Right renal cortex interstitium (tissue), 3 donors: ENCODE measurements at regions not wholly inside any gene's neighbourhood (a gene's known extent, or its start where the extent isn't known, plus 50 kb on each side); places are given as distances from the start of the nearest gene placed in this dataset.

Source experiments
- DNase-seq, 3 donors: peaks; one replicate each; pipeline ENCODE4 v3.0.0-alpha.2; 2013; ENCODE audit warnings: low read depth in 3 of 3, low spot score in 2 of 3

DNA sequence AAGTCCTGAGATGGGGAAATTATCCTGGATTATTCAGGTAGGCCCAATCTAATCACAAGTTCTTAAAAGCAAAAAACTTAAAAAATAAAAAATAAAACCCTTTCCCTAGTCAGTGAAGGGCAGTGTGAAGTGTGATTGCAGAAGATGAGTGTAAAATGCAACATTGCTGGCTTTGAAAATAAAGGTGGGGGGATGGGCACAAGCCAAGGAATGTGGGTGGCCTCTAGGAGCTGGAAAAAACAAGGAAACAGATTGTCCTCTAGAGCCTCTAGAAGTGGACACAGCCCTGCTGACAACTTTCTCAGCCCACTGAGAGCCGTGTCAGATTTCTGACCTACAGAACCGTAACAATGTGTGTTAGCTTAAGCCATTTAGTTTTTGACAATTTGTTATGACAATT is 184.3 kb upstream of the HNRNPA3 start:
- DNase-seq: no peak

DNA sequence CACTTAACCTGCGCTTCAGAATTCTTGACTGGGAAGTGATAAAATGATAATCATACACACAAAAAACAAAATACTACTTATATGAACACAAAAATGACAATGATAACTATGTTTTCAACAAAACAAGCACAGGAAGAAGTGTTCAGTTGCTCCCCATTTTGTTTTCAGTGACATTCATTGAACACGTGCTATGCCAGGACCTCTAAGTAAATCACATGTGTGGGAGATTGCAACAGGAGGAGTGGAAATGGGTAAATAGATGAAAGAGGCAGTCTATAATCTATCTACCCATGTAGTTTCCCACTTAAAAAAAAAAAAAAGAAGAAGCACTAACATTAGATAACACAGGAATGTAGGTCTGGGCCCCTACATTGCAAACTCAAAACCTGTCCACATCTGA is 183.5 kb upstream of the HNRNPA3 start:
- DNase-seq: no peak

DNA sequence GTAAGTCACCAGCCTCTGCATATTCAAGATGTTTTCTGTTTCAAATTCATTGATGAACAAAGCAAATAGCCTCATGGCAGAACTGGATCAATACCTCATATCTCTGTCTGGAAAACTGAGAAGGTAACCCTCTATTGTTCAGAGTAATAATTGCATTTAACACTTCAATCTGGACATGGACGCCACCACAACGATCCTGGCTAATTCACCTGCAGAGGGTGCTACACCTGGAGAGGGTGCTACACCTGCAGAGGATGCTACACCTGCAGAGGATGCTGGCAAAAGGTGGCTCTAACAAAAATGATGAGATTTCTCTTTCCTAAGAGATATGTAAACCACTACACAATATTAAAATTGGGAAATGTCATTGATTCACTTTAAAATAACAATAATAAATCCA is 183.1 kb upstream of the HNRNPA3 start:
- no peak for DNase-seq

DNA sequence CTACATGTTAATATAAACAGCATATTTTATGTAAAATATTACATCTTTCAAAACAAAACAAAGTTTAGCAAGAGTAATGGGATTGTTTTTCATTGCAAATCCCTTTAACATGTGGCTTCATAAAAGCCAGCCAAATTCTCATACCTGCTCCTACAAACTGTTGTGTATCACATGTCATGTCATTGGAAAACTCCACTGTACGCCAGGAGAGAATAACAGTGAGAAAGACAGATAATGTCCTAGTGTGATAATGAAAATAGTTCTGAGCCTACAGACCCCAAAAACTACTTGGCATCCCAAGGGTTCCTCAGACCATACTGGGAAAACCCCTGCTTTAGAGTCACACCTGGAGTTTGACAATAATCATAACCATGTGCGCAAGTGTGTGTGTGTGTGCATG is 182.7 kb upstream of the HNRNPA3 start:
- DNase-seq: no peak

DNA sequence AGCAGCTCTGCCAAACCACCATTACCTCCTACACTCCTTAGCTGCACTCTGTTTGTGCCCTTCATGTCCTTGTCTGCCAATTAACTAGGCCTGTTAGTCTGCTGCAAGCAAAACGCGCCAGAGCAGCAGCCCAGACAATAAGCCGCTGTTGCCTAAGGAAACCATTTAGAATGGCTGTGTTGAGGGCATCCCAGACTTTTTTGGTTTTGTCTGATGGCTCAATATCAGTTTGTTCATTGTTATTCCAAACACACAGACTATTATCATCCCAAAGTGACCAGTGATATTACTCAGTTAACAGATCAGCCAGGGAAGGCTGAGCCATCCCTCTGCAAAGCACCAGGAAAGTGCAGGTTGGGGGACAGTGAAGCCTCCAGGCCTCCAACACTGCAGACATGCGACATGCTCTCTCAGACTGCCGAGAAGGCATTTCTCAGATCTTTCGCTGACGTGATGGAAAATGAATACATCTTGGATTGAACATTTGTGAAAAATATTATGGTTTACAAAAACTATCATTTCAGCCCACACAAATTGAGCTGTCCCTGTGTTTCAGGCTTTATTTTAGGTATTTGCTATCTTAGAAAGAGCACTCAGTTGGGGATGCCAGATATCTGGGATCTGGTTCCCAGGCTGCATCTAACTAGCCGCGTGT is 182.0 kb upstream of the HNRNPA3 start:
- DNase-seq: no peak

DNA sequence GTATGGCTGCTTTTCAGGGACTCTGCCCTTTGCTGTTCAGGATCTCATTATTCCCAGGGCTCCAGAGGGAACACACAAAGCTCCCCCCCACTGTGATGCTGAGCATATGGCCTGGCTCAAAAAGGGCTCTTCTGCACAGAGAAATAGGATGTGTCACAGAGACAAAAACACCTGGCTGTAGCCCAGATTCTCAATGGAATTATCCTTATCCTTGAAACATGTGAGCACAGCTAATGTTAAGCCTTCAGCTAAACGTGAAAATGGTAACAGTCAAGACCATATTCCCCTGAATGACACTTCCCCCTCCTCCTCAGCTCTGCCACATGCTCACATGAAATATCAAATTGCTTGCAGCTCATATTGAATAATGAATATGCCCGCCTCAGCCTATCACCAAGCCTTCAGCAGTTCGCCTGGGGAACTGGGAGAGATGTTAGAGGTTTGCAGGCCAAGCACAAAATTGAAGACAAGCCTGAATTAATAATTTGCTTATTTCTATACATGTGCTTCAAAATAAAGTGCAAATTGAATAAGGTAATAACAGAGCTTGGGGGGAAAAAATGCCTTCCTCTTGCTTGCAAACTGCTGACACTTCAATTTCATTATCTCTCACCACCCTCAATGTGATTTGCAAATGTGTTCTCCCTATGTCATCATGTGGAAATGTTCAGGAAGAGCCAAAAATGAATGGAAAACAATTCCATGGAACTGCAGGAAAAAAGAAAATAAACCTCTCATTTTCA is 181.0 kb upstream of the HNRNPA3 start:
- no peak for DNase-seq

DNA sequence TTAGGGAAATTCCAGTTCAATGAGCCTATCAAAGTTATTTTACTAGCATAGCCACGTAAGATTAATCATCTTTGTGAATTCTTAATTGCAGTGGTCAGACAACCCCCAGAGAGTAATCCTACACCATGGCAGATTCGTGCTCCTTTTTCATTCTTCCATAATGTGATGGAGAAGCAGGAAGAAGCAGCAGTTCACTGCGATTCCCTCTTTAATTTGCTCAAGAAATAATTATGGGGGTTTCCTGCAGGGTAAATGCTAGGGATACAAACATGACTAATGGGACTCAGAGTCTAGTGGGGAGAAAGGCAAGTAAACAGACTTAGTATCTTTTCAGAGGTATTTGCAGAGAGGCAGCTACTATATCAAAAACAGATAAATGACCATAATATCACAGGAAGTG is 175.8 kb upstream of the HNRNPA3 start:
- no peak for DNase-seq

DNA sequence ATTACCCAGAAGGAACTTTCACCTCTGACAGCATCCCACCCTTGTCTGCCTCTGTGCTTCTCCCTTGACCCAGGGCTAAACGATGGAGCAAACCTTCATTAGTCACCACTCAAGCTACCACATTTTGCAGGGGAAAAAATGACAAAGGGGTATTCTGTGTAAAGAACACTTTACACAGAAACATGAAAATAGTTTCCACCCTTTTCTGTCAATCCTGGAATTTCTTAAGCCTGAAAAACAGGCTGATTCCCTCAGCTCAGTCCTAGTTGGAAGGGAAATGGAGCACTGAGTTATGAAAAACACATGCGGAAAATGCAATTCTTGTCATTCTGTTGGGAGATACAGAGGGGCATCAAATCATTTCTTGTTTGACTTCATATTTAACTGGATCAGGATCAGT is 175.0 kb upstream of the HNRNPA3 start:
- DNase-seq: no peak

DNA sequence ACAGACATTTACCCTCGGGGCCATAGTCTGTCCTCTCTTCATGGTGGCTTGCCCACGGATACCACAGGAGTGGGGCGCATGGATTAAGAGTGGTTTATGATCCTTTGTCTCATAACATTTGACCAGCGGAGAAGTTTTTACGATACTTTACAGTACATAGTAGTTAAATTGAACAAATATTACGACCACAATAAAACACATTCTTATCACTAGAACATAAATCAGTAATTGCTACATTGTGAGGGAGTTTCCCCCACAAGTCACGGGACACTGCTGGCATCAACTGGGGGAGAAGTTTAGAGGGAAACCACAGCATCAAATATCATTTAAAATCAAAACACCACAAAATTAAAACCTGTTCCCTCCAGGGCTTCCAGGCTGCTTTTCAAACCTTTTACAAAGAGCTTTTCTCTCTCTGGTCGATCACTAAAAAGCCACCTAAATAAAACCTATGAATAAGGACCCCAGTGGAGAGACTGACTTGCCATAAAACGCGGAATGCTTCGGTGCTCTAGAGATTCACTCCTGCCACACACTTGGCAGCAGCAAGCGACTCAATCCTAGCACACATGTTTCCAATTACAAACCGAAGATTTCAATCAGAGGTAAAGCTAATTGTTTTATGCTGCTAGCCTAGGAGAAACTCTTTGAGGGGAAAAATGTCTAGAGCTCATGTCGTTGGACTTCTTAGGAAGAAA is 173.7 kb upstream of the HNRNPA3 start:
- no peak for DNase-seq

DNA sequence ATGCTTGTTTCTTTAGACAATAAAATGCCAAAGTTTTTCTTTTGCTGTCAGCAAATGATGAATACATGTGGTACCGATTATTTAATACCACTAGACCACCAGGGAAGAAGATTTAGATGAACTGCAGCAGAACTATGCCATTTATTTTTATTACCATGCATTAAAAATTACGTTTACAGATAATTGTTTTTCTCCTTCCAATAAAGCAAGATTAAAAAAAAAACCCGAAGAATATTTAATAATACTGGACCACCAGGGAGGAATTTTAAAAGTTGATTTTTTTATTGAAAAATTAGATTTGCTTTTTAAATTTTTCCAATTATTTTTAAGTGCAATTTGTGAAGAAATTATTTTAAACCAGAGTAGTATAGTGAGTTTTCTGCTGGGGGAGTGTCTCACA is 170.3 kb upstream of the HNRNPA3 start:
- no peak for DNase-seq

DNA sequence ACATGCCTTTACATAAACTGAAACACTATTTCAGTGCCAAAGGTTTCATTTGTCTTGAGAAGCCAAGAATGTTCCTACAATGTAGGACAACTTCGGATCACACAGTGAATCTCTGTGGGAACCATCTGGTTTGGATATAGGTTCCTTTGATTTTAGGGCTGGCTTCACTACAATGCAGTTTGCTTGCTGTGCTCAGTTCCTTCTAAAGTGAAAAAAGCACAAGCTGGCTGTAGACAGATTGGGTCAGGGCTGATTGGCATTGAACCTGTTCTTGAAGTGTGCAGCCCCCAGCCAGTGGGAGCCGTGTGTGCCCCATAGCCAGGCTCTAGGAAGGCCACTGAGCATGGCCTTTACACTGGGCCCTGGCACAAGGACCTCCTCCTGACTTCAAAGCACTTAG is 167.9 kb upstream of the HNRNPA3 start:
- DNase-seq: no peak

DNA sequence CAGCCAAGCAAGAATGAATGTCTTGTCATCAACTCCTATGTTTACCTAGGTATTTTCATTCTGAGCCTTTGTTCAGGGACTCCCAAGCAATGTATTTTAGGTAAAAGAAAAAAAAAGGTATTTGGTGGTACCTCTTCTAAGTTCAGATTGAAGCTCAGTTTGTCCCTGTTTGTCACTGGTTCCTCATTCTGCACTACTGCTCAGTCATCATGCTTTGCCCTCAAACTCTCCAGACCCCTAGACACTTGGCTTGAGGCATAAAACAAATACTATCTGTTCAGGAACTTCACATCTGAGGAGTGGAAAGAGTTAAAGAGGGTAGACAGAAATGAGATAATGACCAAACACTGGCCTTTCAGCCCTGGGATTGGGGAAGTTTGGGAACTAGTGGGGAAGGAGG is 163.6 kb upstream of the HNRNPA3 start:
- DNase-seq: no peak

DNA sequence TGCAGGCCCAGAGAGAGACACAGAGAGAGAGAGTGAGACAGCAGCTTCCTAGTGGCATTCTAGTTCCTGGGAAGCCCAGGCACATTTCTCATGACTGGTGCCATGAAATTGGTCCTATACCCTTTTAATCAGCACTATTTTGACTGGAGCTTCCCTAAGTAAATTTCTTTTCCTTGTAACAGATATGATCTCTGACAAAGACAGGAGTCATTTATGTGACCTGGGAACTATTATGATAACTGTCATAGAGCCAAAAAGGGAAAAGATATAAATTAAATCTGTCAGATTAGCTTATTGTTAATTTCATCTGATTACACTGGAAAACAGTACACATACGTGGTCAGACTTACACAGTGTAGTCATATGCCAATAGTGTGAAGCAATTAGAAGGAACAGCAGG is 161.3 kb upstream of the HNRNPA3 start:
- no peak for DNase-seq

DNA sequence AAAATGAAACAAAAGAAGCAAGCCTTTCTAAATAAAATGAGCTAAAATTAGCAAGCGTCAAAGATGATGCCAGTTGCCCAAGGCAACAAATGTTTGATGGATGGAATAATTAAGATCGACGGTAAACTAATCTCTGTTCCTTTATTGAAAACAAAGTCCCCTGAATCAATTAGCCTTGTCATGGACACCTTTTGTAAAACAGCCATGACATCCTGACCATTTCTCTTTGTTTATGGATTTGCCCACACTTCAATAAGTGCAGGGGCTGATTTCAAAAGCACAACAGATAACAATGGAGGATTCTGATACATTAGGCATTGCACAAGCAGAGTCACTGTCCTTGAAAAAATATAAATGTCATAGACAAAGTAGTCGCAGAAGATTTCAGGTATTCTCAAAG is 160.1 kb upstream of the HNRNPA3 start:
- no peak for DNase-seq

DNA sequence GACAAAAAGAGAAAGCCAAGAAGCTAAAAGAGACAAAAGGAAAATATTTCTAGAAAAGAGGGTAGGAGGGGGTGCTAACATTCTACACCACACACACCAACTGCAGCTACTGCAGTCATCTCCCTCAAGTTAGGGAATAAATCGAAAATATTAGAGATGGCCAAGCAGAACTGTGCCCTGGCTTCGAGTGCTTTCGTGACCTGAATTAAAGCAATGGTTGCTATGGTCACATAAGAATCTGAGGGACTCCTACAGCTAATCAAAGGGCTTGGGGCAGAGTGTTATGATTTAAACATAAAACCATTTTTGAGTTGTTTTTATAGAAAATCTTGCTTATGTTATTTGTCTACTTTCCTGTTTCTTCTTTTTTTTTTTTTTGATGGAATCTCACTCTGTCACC is 159.6 kb upstream of the HNRNPA3 start:
- DNase-seq: no peak

DNA sequence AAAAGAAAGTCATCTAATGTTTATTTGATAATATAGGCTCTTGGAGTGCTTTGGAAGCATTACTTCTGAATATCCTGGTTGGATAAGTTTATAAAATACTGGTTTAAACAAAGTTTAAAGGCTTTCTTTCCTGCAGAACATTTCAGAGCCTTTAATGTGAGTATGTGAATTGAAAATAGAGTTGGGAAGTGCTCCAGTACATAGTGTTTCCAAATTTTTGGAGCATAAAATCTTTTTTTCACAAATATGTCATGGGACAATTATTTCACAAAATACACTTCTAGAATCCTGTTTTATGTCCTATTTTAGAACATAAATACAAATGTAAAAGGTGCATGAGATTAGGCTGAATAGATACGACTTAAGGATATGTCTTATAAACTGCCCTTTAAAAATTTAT is 158.9 kb upstream of the HNRNPA3 start:
- DNase-seq: no peak

DNA sequence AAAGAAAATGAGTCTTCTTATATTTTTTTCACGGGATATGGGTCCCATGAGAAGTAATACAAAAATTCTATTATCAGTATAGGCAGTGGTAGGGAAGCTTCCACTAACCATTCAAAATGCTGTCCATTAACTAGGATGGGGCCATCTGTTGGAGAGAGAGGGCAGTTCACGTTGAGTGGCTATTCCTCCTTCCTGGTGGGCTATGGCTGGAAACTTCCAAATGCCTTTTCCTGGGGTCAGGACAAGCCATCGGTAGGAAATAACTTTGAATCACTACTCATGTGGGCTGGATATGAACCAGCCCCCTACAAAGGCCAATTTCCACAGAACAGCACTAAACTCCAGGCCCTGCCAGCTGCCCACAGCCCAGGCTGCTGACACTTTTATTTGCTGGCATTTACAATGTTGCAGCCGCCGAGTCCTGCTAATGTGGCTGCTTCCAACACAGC is 156.1 kb upstream of the HNRNPA3 start:
- DNase-seq: no peak

DNA sequence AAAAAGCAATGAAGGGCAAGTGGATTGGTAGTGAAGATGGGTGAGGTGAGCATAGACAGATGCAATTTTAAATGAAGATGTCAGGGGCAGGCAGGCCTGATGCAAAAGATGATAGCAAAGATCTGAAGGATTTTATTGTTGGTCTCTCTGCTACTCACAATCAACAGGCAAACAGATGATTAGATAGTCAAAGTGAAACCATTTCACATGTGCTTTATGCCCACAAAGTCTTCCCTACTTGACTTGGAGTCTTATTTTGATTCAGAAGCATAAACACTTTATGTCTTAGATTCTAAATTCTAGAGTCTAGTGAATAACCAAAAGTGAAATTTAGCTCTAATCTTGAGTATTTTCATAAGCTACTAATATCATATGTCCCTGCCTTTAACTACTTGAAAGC is 153.8 kb upstream of the HNRNPA3 start:
- DNase-seq: no peak

DNA sequence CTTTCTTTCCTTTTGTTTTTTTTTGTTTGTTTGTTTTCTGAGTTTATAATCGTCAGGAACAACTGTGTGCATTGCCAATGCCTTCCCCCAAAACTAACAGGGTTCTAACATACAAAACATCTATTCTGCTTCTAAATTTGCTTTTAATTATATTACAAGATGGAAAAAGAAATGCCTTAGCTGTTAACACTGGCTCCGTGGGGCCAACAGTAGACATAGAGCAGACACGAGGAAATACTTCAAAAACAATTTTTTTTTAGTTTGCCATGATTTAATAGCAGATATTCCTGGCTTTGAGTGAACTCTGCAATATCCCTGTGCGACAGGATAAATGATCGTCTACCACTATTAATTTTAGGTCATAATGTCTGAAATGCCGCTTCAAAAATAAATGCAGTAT is 153.3 kb upstream of the HNRNPA3 start:
- no peak for DNase-seq

DNA sequence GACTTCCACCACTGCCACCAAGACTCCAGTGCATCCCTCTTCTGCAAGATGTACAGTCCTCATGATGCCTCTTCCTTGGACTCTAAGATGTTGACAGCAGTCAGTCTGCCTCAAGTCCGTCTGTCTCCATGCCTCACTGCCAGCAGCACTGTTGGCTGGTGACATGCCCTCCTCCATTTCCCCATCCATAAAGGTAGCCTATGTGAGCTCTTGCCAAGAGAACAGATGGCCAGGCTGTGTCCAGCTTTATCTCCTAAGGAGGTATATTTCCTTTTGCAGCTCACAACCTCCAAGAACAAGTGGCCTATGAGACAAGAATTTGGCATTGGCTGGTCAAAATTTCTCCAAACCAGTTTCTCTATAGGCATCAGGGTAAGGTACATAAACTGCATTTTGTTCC is 149.3 kb upstream of the HNRNPA3 start:
- DNase-seq: no peak

DNA sequence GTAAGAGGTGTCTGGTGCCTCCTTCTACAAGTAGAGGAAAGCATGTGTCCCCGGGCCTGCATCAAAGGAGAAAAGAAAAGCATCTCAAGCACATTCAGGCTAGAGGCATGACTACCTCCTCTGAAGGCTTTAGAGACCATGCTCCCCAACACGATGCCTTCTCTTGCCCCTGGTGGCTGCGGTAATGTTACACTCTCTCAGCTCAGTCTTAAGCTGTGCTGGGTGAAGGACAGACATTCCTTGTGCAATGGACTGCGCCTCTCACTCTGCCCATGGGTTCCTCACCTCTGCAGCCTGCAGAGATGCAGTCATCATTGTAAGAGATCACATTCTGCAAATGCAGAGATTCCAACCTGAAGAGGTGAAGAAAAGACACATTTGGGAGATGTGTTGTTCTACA is 148.2 kb upstream of the HNRNPA3 start:
- no peak for DNase-seq

DNA sequence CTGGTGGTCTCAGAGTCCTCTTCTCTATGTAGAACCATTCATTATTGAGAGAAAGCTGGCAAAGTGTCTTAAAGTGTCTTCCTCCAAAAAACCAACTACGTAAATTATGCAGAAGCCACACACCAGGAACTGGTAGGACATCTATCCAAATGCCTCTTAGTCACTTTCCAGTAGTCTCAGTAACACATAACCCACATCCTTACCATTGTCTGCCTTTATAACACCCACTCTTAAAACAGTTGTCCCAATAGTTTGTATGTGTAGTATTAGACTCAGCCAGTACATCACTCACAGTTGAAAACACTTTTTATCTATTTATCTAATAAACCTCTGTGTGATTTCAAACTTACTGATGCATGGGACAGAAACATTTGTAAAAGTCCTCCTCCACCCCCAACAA is 143.6 kb upstream of the HNRNPA3 start:
- no peak for DNase-seq
